ENCODE measurements at regions not wholly inside any gene's neighbourhood (a gene's known extent, or its start where the extent isn't known, plus 50 kb on each side); places are given as distances from the start of the nearest gene placed in this dataset.

DNA sequence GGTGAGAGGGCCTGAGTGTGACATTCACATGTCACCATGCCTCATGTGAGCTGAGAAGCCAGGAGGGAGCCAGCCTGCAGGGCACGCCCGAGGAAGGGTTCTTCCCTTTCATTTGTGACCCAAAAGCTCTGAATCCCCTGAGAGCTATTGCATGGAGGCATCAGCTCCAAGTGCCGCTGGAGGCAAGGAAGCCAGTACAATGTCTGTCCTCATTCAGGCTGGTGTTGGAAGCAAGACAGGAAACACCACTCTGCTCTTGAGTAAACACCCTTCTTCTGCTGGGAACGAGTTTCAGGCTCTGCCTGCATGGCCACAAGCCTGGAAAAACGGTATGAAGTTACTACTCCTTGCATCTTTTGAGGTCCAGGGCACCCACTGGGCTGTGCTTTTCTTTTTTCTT, 83.8 kb upstream of the LARGE1 start:
- TF ChIP-seq CTCF (conservative IDR thresholded peaks at IDR 0.05; ENCODE audit: low read depth, low read length), result no peak
- DNase-seq (ENCODE audit: low read depth), result no peak
- no peak overlapping the region for H3K4me3 ChIP-seq (ENCODE audit: low read length)

DNA sequence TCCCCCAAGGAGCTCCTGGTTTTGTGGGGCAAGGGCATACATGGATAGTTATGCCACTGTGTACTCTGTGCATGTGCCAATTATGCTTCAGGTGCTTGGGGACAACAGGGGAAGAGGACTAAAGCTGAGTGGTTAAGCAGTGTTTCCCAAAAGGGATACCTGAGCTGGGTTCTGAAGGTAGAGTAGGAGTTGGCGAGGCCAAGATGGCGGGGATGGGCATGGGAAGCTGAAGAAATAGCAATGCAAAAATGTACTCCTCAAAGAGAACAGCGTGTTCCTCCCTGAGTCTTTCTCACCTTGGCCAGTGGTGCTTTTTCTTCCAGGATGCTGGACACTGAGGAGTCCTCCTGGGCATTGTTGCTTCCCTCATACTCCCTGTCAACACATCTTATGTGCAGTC, 90.0 kb upstream of the LARGE1 start:
- no peak for DNase-seq (ENCODE audit: low read depth)
- H3K4me3 ChIP-seq (ENCODE audit: low read length), result no peak overlapping the region
- no peak for TF ChIP-seq CTCF (conservative IDR thresholded peaks at IDR 0.05; ENCODE audit: low read depth, low read length)

- no peak overlapping the region for H3K4me3 ChIP-seq (ENCODE audit: low read length)
- no peak for TF ChIP-seq CTCF (conservative IDR thresholded peaks at IDR 0.05; ENCODE audit: low read depth, low read length)
- DNase-seq (ENCODE audit: low read depth), result no peak
These were observed 95.4 kb upstream of the LARGE1 start for GRCh38 chr22:34015642-34016041.

DNA sequence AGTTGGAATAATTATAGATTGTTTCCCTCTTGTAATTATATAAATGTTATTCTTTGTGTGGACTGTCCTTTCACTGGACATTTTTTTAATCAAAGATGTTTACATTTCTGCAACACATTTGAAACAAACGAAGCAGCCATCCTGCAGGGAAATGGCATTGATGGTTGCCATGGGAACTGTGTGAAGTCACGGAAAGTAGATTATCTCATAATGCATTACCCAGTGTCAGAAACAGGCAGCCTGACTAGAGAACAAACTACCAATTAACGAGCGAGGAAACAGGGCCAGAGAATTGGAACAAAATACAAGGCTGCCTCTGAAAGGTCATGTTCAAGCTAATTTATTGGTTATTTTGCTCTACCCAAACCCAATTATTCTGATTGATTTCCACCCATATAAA, 96.9 kb upstream of the LARGE1 start:
- no peak overlapping the region for H3K4me3 ChIP-seq (ENCODE audit: low read length)
- DNase-seq (ENCODE audit: low read depth), result no peak
- TF ChIP-seq CTCF (conservative IDR thresholded peaks at IDR 0.05; ENCODE audit: low read depth, low read length), result no peak

DNA sequence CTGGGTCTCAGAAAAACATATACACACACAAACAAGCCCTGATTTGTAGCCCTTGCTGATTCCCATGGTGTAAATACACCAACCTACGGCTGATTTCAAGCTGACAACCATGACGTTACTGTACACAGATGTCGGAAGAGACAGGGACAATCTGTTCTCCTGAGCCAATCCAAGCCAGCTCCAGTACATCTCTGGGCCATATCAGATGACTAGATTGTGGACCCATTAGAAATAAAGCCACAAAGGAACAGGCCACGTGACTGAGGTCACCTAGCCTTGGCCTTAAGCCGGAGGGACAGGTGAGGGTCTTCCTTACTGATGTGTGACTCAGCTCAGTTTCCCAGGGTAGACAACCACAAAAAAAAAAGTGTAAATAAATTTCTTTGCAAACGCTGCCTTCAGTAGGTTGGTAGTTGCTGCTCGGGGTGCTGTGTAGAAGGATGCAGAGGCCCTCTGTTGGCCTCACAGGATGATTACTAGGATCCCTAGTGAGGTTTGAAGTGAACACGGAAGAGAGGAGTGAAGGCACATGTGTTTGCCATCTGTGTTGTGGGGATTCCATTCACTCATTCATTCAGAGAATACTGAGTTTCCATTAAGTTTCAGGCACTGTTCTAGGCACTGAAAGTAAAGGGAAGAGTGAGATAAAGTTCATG, 99.0 kb upstream of the LARGE1 start:
- TF ChIP-seq CTCF (conservative IDR thresholded peaks at IDR 0.05; ENCODE audit: low read depth, low read length), result no peak
- no peak overlapping the region for H3K4me3 ChIP-seq (ENCODE audit: low read length)
- DNase-seq (ENCODE audit: low read depth), result no peak

- no peak for TF ChIP-seq CTCF (conservative IDR thresholded peaks at IDR 0.05; ENCODE audit: low read depth, low read length)
- H3K4me3 ChIP-seq (ENCODE audit: low read length), result no peak overlapping the region
- DNase-seq (ENCODE audit: low read depth), result no peak
These were observed 114.9 kb upstream of the LARGE1 start for GRCh38 chr22:34035209-34035608.

- no peak for TF ChIP-seq CTCF (conservative IDR thresholded peaks at IDR 0.05; ENCODE audit: low read depth, low read length)
These were observed 116.7 kb upstream of the LARGE1 start for GRCh38 chr22:34036931-34037330.

More at GRCh38 chr22:34036931-34037330, 116.7 kb upstream of the LARGE1 start:
- DNase-seq (ENCODE audit: low read depth), result no peak
- no peak overlapping the region for H3K4me3 ChIP-seq (ENCODE audit: low read length)

All from retinal pigment epithelial cell (primary cell).